Glutamatergic neuron (in vitro differentiated cells): ENCODE measurements at regions not wholly inside any gene's neighbourhood (a gene's known extent, or its start where the extent isn't known, plus 50 kb on each side); places are given as distances from the start of the nearest gene placed in this dataset.
"Not testable (repeated sequence)": the region's sequence is repeated elsewhere in the genome, so short reads cannot be mapped to it uniquely, and the experiment has no call there.

ENCODE experiments used
- DNase-seq: peaks from one replicate; pipeline ENCODE4 v3.0.0; 2022
- H3K27ac Mint-ChIP-seq: one replicate; pipeline ENCODE4 v1.8.0; 2020; ENCODE audit warnings: mild to moderate bottlenecking, mixed read lengths, inconsistent platforms; ENCODE audit not compliant: unreplicated experiment
- H3K27me3 Mint-ChIP-seq: one replicate; pipeline ENCODE4 v1.8.0; 2020; ENCODE audit warnings: mild to moderate bottlenecking, moderate library complexity, mixed read lengths, inconsistent platforms; ENCODE audit not compliant: unreplicated experiment
- H3K36me3 Mint-ChIP-seq: one replicate; pipeline ENCODE4 v1.8.0; 2020; ENCODE audit warnings: mild to moderate bottlenecking, mixed read lengths, inconsistent platforms; ENCODE audit not compliant: unreplicated experiment
- H3K4me1 Mint-ChIP-seq: one replicate; pipeline ENCODE4 v1.8.0; 2020; ENCODE audit warnings: mild to moderate bottlenecking, low read depth, mixed read lengths, inconsistent platforms; ENCODE audit not compliant: unreplicated experiment
- H3K4me3 Mint-ChIP-seq: one replicate; pipeline ENCODE4 v1.8.0; 2020; ENCODE audit warnings: mild to moderate bottlenecking, mixed read lengths, inconsistent platforms; ENCODE audit not compliant: unreplicated experiment
- H3K9me3 Mint-ChIP-seq: one replicate; pipeline ENCODE4 v1.8.0; 2020; ENCODE audit warnings: mild to moderate bottlenecking, moderate library complexity, mixed read lengths, inconsistent platforms; ENCODE audit not compliant: unreplicated experiment
- TF ChIP-seq, protein P1 (sequence below): fragments of 200-600 bp; sonication (generic); IDR thresholded peaks from one replicate; pipeline ENCODE4 v1.5.0; 2021; ENCODE audit not compliant: partially characterized antibody, unreplicated experiment

GRCh38 chr22:27107824-27108223 is 450.4 kb downstream of the MIAT start:
- DNase-seq = no peak
- TF ChIP-seq, protein P1, sequence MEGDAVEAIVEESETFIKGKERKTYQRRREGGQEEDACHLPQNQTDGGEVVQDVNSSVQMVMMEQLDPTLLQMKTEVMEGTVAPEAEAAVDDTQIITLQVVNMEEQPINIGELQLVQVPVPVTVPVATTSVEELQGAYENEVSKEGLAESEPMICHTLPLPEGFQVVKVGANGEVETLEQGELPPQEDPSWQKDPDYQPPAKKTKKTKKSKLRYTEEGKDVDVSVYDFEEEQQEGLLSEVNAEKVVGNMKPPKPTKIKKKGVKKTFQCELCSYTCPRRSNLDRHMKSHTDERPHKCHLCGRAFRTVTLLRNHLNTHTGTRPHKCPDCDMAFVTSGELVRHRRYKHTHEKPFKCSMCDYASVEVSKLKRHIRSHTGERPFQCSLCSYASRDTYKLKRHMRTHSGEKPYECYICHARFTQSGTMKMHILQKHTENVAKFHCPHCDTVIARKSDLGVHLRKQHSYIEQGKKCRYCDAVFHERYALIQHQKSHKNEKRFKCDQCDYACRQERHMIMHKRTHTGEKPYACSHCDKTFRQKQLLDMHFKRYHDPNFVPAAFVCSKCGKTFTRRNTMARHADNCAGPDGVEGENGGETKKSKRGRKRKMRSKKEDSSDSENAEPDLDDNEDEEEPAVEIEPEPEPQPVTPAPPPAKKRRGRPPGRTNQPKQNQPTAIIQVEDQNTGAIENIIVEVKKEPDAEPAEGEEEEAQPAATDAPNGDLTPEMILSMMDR = no peak
- peaks cover 3% of the 10 kb centered on the region for H3K27me3 Mint-ChIP-seq
- no peak overlapping the region for H3K4me3 Mint-ChIP-seq
- no peaks in the 10 kb centered on the region for H3K36me3 Mint-ChIP-seq
- H3K9me3 Mint-ChIP-seq = peaks cover 1% of the 10 kb centered on the region
- H3K4me1 Mint-ChIP-seq = peaks cover 9% of the 10 kb centered on the region
- no peak overlapping the region for H3K27ac Mint-ChIP-seq

GRCh38 chr22:27108425-27109114 is 451.2 kb downstream of the MIAT start:
- Mint-ChIP-seq H3K27me3 (peaks cover 5% of the 10 kb centered on the region), H3K4me3 (no peak overlapping the region), H3K9me3 (peaks cover 1% of the 10 kb centered on the region), H3K4me1 (peaks cover 9% of the 10 kb centered on the region), H3K27ac (no peak overlapping the region), H3K36me3 (no peaks in the 10 kb centered on the region)
- DNase-seq = no peak
- TF ChIP-seq, protein P1 = no peak

DNA sequence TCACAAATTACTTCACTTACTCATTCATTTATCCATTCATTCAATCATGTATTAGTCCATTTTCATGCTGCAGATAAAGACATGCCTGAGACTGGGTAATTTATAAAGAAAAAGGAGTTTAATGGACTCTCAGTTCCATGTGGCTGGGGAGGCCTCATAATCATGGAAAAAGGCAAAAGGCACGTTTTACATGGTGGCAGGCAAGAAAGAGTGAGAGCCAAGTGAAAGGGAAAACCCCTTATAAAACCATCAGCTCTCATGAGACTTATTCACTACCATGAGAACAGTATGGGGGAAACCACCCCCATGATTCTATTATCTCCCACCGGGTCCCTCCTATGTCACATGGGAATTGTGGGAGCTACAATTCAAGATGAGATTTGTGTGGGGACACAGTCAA is 452.0 kb downstream of the MIAT start:
- not testable (repeated sequence) for H3K9me3 Mint-ChIP-seq, H3K4me1 Mint-ChIP-seq, H3K36me3 Mint-ChIP-seq, H3K27ac Mint-ChIP-seq, H3K27me3 Mint-ChIP-seq, DNase-seq, H3K4me3 Mint-ChIP-seq

DNA sequence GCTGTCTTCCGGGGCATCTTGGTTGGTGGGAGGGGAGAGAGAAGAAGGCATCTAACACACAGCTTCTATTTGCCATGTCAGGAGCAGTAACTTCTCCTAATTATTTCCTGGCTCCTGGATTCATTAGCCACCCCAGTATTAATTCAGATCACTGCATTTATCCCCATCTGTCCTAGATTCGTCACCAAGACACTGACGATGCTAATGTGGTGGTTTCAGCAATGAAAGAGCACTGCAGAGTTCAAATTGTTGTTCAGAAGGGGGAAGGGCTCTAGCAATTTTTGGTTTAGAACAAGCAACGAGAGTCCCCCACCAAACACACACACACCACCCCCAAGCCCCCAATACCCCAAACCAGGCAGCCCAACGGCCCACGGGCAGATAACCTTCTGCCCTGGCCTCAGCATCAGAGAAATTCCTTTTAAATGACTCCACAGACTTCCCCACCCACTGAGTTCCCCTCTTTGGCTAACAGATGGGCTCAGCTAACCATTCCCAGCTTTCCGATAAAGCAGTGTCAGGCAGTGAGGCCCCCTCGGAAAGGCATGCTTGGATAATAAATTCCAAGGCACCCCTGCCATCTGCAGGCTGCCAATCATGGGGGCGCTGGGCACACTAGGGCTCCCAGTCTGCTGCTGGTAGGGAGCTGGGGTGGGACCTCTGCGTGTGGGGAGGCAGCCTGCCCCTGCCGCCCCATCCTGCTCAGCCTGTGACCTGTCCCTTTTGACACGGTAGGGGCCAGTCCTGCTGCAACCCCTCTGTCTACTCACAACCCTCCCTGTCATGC is 453.5 kb downstream of the MIAT start:
- Mint-ChIP-seq H3K4me1 (peaks cover 9% of the 10 kb centered on the region), H3K4me3 (no peak overlapping the region), H3K36me3 (no peaks in the 10 kb centered on the region), H3K27me3 (peaks cover 4% of the 10 kb centered on the region), H3K27ac (no peak overlapping the region), H3K9me3 (peaks cover 1% of the 10 kb centered on the region)
- no peak for DNase-seq
- TF ChIP-seq, protein P1 = no peak

DNA sequence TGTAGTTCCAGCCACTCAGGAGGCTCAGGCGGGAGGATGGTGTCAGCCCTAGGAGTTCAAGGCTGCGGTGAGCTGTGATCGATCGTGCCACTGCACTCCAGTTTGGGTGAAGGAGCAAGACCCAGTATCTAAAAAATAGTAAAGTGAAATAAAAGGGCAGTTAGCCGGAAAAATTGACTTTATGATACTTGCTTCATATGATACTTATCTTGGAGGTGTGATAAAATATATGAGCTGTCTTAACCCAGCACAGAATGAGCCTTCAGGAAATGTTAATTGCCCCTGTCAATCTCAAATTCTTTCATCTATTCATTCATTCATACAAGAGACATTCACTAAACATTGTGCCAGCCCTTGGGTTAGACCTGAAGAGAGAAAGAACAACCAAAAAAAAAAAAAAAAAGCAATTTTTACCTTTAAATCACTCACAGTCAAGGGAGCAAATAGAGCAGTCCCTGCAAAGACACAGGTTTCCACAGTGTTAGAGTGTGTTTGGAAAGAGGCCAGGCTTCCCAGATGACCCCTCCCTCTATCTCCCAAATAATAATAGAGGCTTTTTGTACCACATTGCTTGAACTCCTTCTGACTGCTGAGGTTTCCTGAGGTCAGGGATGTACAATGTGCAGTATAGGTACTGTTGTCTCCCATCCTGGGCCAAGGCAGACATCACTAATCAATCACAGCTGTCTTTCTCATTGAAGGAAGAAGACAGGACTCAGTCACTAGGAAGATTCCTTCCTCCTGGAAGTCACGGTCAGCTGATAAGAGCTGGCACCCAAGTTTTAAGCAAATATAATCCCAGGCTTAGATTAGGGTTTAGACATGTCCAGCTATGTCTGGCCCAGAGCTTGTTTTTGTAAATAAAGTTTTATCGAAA is 454.6 kb downstream of the MIAT start:
- Mint-ChIP-seq H3K9me3 (peaks cover 1% of the 10 kb centered on the region), H3K27ac (no peak overlapping the region), H3K27me3 (peaks cover 4% of the 10 kb centered on the region), H3K36me3 (no peaks in the 10 kb centered on the region), H3K4me3 (no peak overlapping the region), H3K4me1 (peaks cover 9% of the 10 kb centered on the region)
- no peak for DNase-seq
- TF ChIP-seq, protein P1 = no peak
